ENCODE measurements at regions not wholly inside any gene's neighbourhood (a gene's known extent, or its start where the extent isn't known, plus 50 kb on each side); places are given as distances from the start of the nearest gene placed in this dataset.

DNA sequence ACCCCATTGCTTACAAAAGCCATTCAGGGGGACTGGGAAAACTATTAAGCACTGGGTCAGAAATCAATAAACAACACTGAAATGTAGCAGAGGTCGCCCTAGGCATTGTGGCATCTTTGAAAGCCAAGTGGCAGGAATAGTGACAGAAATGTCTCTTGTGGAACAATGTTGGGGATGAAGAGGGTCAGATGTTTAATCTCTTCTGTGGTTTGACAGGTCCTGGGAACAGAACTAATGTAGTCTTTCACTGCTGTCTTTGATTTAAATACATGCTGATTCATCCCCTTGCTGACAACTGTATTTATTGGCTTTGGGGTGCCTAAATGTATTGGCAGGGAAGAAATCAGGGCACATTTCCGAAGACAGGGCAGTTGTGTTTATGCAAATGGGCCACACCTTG, 194.8 kb downstream of the ATG4C start:
- Mint-ChIP-seq H3K9me3 (no peaks in the 10 kb centered on the region), H3K4me3 (no peak overlapping the region), H3K27me3 (no peaks in the 10 kb centered on the region), H3K4me1 (no peaks in the 10 kb centered on the region), H3K27ac (no peak overlapping the region), H3K36me3 (ENCODE audit: low read depth) (no peaks in the 10 kb centered on the region)
- DNase-seq (no peak), ATAC-seq (ENCODE audit: low read depth) (no peak)
- intact Hi-C loops (cut with micrococcal nuclease) = no loop called here
- ChIA-PET POLR2A (no interaction called here), CTCF (no interaction called here)
- TF ChIP-seq, protein P1, sequence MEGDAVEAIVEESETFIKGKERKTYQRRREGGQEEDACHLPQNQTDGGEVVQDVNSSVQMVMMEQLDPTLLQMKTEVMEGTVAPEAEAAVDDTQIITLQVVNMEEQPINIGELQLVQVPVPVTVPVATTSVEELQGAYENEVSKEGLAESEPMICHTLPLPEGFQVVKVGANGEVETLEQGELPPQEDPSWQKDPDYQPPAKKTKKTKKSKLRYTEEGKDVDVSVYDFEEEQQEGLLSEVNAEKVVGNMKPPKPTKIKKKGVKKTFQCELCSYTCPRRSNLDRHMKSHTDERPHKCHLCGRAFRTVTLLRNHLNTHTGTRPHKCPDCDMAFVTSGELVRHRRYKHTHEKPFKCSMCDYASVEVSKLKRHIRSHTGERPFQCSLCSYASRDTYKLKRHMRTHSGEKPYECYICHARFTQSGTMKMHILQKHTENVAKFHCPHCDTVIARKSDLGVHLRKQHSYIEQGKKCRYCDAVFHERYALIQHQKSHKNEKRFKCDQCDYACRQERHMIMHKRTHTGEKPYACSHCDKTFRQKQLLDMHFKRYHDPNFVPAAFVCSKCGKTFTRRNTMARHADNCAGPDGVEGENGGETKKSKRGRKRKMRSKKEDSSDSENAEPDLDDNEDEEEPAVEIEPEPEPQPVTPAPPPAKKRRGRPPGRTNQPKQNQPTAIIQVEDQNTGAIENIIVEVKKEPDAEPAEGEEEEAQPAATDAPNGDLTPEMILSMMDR (IDR thresholded peaks at IDR 0.05) = no peak

DNA sequence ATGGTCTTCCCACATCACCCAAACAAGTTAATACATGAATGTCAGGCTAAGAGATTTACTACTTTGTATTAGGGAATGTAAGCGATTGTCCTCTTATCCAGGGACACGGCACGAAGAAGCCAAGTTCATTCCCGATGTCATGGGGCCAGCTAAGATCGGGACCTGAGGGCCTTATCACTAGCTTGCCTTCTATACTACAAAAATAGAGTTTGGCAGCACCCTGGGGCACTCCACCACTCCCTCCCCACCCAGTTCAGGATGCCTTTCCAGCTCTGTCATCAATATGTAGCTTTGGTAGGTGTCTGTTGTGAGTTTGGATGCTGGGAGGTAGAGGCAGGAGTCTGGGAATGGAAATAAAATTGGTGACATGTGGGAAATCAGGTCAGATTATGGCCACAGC, 197.5 kb downstream of the ATG4C start:
- TF ChIP-seq, protein P1 (IDR thresholded peaks at IDR 0.05) = no peak
- ChIA-PET CTCF (no interaction called here), POLR2A (no interaction called here)
- Mint-ChIP-seq H3K27me3 (peaks cover 4% of the 10 kb centered on the region), H3K4me3 (no peak overlapping the region), H3K36me3 (ENCODE audit: low read depth) (no peaks in the 10 kb centered on the region), H3K27ac (no peak overlapping the region), H3K4me1 (no peaks in the 10 kb centered on the region), H3K9me3 (no peaks in the 10 kb centered on the region)
- intact Hi-C loops (cut with micrococcal nuclease) = no loop called here
- no peak for ATAC-seq (ENCODE audit: low read depth)
- no peak for DNase-seq

DNA sequence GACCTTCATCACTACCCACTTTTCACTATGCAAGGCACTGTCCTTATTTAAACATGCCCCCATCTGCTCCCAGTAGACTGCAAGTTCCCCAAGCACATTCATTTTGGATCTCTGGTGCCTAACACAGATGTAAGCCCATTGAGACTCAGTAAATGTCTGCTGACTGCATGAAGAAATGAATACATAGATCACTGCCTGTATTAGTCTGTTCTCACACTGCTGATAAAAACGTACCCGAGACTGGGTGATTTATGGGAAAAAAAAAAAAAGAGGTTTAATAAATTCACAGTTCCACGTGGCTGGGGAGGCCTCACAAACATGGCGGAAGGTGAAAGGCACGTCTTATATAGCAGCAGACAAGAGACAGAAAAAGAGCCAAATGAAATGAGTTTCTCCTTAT, 204.9 kb downstream of the ATG4C start:
- TF ChIP-seq, protein P1 (IDR thresholded peaks at IDR 0.05) = no peak
- Mint-ChIP-seq H3K36me3 (ENCODE audit: low read depth) (no peaks in the 10 kb centered on the region), H3K4me3 (no peak overlapping the region), H3K27me3 (peaks cover 17% of the 10 kb centered on the region), H3K4me1 (no peaks in the 10 kb centered on the region), H3K27ac (no peak overlapping the region), H3K9me3 (no peaks in the 10 kb centered on the region)
- intact Hi-C loops (cut with micrococcal nuclease) = no loop called here
- ChIA-PET POLR2A (no interaction called here), CTCF (no interaction called here)
- no peak for DNase-seq
- ATAC-seq (ENCODE audit: low read depth) = no peak

DNA sequence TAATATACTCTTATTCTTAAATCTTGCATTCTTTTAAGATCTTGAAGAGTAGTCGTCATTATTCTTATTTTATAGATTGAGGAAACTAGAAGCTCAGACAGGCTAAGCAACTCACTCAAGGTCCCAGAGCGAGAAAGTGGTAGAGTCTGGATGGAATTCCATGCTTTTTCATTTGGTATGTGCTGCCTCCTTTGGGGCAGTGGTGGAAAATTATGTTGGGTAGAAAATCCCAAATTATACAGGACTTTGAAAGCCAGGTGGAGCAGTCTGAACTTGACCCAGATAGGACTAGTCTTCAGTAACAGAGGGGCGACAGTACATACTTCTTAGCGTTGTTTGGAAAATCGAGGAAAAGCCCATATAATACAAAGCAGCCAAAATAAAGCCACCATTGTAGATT, 205.6 kb downstream of the ATG4C start:
- Mint-ChIP-seq H3K27ac (no peak overlapping the region), H3K36me3 (ENCODE audit: low read depth) (no peaks in the 10 kb centered on the region), H3K4me3 (no peak overlapping the region), H3K27me3 (peaks cover 17% of the 10 kb centered on the region), H3K4me1 (no peaks in the 10 kb centered on the region), H3K9me3 (no peaks in the 10 kb centered on the region)
- intact Hi-C loops (cut with micrococcal nuclease) = no loop called here
- DNase-seq = no peak
- POLR2A ChIA-PET = no interaction called here
- TF ChIP-seq, protein P1 (IDR thresholded peaks at IDR 0.05) = no peak
- CTCF ChIA-PET = no interaction called here
- no peak for ATAC-seq (ENCODE audit: low read depth)

DNA sequence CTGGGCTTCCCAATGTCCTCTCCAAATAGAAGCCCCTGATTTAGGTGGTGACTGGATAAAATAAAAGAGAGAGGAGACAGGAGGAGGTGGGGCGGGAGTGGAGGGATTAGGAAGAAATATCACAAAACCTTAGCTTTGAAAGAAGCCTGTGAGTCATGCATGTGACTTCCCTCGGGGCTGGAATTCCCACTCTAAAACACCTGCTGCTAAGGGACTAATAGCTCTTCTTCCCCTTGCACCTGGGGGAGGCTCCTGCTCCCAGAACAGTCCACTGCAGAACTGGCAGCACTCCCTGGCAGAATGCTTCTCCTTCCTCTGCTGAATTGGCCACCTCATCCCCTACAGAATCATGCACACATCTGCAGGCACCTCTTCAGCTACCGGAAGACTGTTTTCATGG, 207.2 kb downstream of the ATG4C start:
- TF ChIP-seq, protein P1 (IDR thresholded peaks at IDR 0.05) = no peak
- H3K27ac Mint-ChIP-seq = no peak overlapping the region
- no peak overlapping the region for H3K4me3 Mint-ChIP-seq
- CTCF ChIA-PET = no interaction called here
- no peak for DNase-seq
- H3K27me3 Mint-ChIP-seq = peaks cover 14% of the 10 kb centered on the region
- no peaks in the 10 kb centered on the region for H3K36me3 Mint-ChIP-seq (ENCODE audit: low read depth)
- H3K4me1 Mint-ChIP-seq = no peaks in the 10 kb centered on the region
- no peak for ATAC-seq (ENCODE audit: low read depth)
- intact Hi-C loops (cut with micrococcal nuclease) = no loop called here
- POLR2A ChIA-PET = no interaction called here
- no peaks in the 10 kb centered on the region for H3K9me3 Mint-ChIP-seq
